HCT116 (cell line): ENCODE measurements at regions not wholly inside any gene's neighbourhood (a gene's known extent, or its start where the extent isn't known, plus 50 kb on each side); places are given as distances from the start of the nearest gene placed in this dataset.

Experiments used
- ATAC-seq: fragments of 200-7000 bp; cut with Tn5 transposase; 2 replicates; pipeline ENCODE4 v1.9.1; 2020; ENCODE audit warnings: mild to moderate bottlenecking, moderate library complexity
- BruUV-seq: library from RNA; stranded (reverse); fragments of 400-500 nt; replicated peaks from 2 replicates; lab custom pipeline; 2021; lab: Mats Ljungman, UMichigan
- CTCF ChIA-PET: fragments of 300-600 bp; sonication (Branson Sonifier 250); formaldehyde crosslinking; loops from one replicate; lab custom pipeline; 2021; ENCODE audit warnings: antibody characterized with exemption; lab: Charles Lee
- POLR2A ChIA-PET: fragments of 300-600, 350-600 bp; sonication (Branson Sonifier 250); formaldehyde crosslinking; loops from one replicate; lab custom pipeline; 2021; ENCODE audit warnings: antibody characterized with exemption; lab: Charles Lee
- RAD21 ChIA-PET, 2 experiments: fragments of 300-600 bp; sonication (Branson Sonifier 250); formaldehyde crosslinking; loops; one replicate each; lab custom pipeline; 2023; ENCODE audit warnings: low total read pairs in 2 of 2; ENCODE audit not compliant: uncharacterized antibody in 2 of 2, unreplicated experiment in 2 of 2, low non-redundant PET in 1 of 2; lab: Charles Lee
- DNase-seq: peaks from one replicate; pipeline ENCODE4 v3.0.0-alpha.2; 2010; ENCODE audit warnings: low read depth, low spot score
- H2AFZ ChIP-seq: fragments of 200-600 bp; shearing (Covaris generic), sonication (generic); 2 replicates; pipeline ENCODE4 v1.6.1; 2017; ENCODE audit warnings: low read depth, mixed run types, mixed read lengths, antibody characterized with exemption, low read length; ENCODE audit not compliant: poor library complexity, severe bottlenecking
- H3K27ac ChIP-seq: 2 replicates; pipeline ENCODE4 v1.5.1; 2012; ENCODE audit warnings: low read depth, low read length
- H3K27me3 ChIP-seq: fragments of 200-600 bp; sonication (generic); 2 replicates; pipeline ENCODE4 v1.6.1; 2016; ENCODE audit warnings: mixed run types, low read length, mixed read lengths; ENCODE audit not compliant: insufficient read depth
- H3K36me3 ChIP-seq, 2 experiments: fragments of 200-500 bp in 1 of 2; fragments of 200-600 bp in 1 of 2; sonication (Bioruptor generic) in 1 of 2; sonication (generic) in 1 of 2; 2 replicates each; pipeline versions ENCODE4 v1.5.1 to v1.6.1; 2014 to 2016; ENCODE audit warnings: low read length in 2 of 2, inconsistent platforms in 1 of 2, mixed read lengths in 1 of 2, mixed run types in 1 of 2; ENCODE audit not compliant: insufficient read depth in 2 of 2, control insufficient read depth in 1 of 2
- H3K4me1 ChIP-seq, 2 experiments: fragments of 200-600 bp in 1 of 2; sonication (generic) in 1 of 2; 2 replicates each; pipeline versions ENCODE4 v1.5.1 to v1.6.1; 2012 to 2017; ENCODE audit warnings: low read length in 2 of 2, inconsistent platforms in 1 of 2, mild to moderate bottlenecking in 1 of 2, mixed read lengths in 1 of 2, mixed run types in 1 of 2, moderate library complexity in 1 of 2; ENCODE audit not compliant: insufficient read depth in 2 of 2, control insufficient read depth in 1 of 2
- H3K4me2 ChIP-seq: fragments of 200-600 bp; sonication (generic); 2 replicates; pipeline ENCODE4 v1.6.1; 2017; ENCODE audit warnings: mixed run types, low read length, mixed read lengths
- H3K4me3 ChIP-seq, 2 experiments: fragments of 200-600 bp in 1 of 2; sonication (generic) in 1 of 2; replicated peaks in 1 of 2; 2 replicates each; pipeline ENCODE4 v1.5.1; 2011 to 2016; ENCODE audit warnings: low read length in 2 of 2, control low read depth in 1 of 2, low read depth in 1 of 2, mild to moderate bottlenecking in 1 of 2, mixed read lengths in 1 of 2, mixed run types in 1 of 2
- H3K79me2 ChIP-seq: fragments of 200-600 bp; sonication (generic); 2 replicates; pipeline ENCODE4 v1.6.1; 2017; ENCODE audit warnings: mild to moderate bottlenecking, mixed run types, low read length, moderate library complexity, mixed read lengths; ENCODE audit not compliant: insufficient read depth
- H3K9ac ChIP-seq: fragments of 200-600 bp; sonication (generic); 2 replicates; pipeline ENCODE4 v1.6.1; 2016; ENCODE audit warnings: low read length, mixed read lengths
- H3K9me2 ChIP-seq: fragments of 200-600 bp; sonication (generic), shearing (Covaris generic); 2 replicates; pipeline ENCODE4 v1.6.1; 2017; ENCODE audit warnings: mixed run types, mild to moderate bottlenecking, moderate library complexity; ENCODE audit not compliant: insufficient read depth
- H3K9me3 ChIP-seq, 2 experiments: fragments of 200-500 bp in 1 of 2; fragments of 200-600 bp in 1 of 2; sonication (Bioruptor generic) in 1 of 2; sonication (generic) in 1 of 2; 2 replicates each; pipeline ENCODE4 v1.6.1; 2014 to 2017; ENCODE audit warnings: low read length in 2 of 2, mixed read lengths in 2 of 2, inconsistent platforms in 1 of 2, low read depth in 1 of 2, mild to moderate bottlenecking in 1 of 2, mixed run types in 1 of 2, moderate library complexity in 1 of 2; ENCODE audit not compliant: control insufficient read depth in 1 of 2, insufficient read depth in 1 of 2
- H4K20me1 ChIP-seq: fragments of 200-600 bp; sonication (generic), shearing (Covaris generic); 2 replicates; pipeline ENCODE4 v1.6.1; 2017; ENCODE audit warnings: mixed run types, mild to moderate bottlenecking, moderate library complexity; ENCODE audit not compliant: insufficient read depth
- CBX3 ChIP-seq: IDR thresholded peaks from 2 replicates; pipeline ENCODE4 v1.6.1; 2012; ENCODE audit warnings: low read depth
- REST ChIP-seq: IDR thresholded peaks from 2 replicates; pipeline ENCODE4 v1.6.1; 2012; ENCODE audit warnings: low read depth
- SP1 ChIP-seq: IDR thresholded peaks from 2 replicates; pipeline ENCODE4 v1.6.1; 2012; ENCODE audit warnings: low read depth
- YY1 ChIP-seq: IDR thresholded peaks from 2 replicates; pipeline ENCODE4 v1.6.1; 2011; ENCODE audit warnings: low read length, low read depth, moderate library complexity, mild to moderate bottlenecking; ENCODE audit not compliant: insufficient replicate concordance; ENCODE audit errors: extremely low read depth
- intact Hi-C: fragments of 100-400 bp; cut with micrococcal nuclease; formaldehyde crosslinking; loops from 2 replicates; pipeline ENCODE4 v1.10.0; 2022

GRCh38 chr4:164621886-164622521 is 131.9 kb upstream of the SMIM31 start:
- Histone ChIP-seq H3K4me2 (no peak overlapping the region), H2AFZ (no peak overlapping the region), H3K27me3 (no peaks in the 10 kb centered on the region), H4K20me1 (no peaks in the 10 kb centered on the region), H3K27ac (no peak overlapping the region), H3K9me3 (no peaks in the 10 kb centered on the region), H3K36me3 (no peaks in the 10 kb centered on the region), H3K9ac (no peak overlapping the region), H3K79me2 (no peaks in the 10 kb centered on the region), H3K4me3 (no peak overlapping the region)
- BruUV-seq: no TSS peak
- ChIA-PET CTCF (no interaction called here), RAD21 (no interaction called here), POLR2A (no interaction called here)
- intact Hi-C loops: no loop called here
- DNase-seq (no peak), ATAC-seq (no peak)
- no peak for TF ChIP-seq YY1
- TF ChIP-seq SP1: no peak
- no peak for TF ChIP-seq REST
- TF ChIP-seq, all 23 proteins: peak for 0
- no peaks in the 10 kb centered on the region for H3K9me2 ChIP-seq
- H3K4me1 ChIP-seq: no peaks in the 10 kb centered on the region

DNA sequence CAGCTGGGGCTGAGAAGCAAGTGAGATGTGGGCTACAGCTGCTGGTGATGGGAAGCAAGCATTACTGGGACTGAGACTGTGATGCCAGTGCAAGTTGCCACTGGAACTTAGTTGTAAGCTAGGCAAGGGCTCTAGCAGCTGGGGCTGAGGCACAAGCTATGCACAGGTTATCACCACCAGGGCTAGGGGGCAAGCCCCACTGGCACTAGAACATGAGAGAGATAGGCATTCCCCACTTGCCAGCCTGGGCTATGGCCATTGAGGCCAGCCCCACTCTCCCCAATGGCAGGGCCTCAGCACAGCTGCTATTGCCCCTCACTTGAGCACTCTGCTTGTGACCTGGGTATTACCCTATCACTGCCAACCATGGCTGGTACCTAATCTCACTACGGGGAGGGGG is 130.8 kb upstream of the SMIM31 start:
- no peaks in the 10 kb centered on the region for H4K20me1 ChIP-seq
- ChIA-PET POLR2A (no interaction called here), CTCF (no interaction called here), RAD21 (no interaction called here)
- H3K27ac ChIP-seq: no peak overlapping the region
- H3K27me3 ChIP-seq: no peaks in the 10 kb centered on the region
- H3K9me3 ChIP-seq: no peaks in the 10 kb centered on the region
- no peaks in the 10 kb centered on the region for H3K79me2 ChIP-seq
- H3K36me3 ChIP-seq: no peaks in the 10 kb centered on the region
- BruUV-seq: no TSS peak
- no peak for TF ChIP-seq CBX3
- TF ChIP-seq, all 23 proteins: peak for 0
- Histone ChIP-seq H3K4me1 (no peaks in the 10 kb centered on the region), H3K4me2 (no peak overlapping the region), H3K9ac (no peak overlapping the region), H3K4me3 (no peak overlapping the region), H3K9me2 (no peaks in the 10 kb centered on the region), H2AFZ (no peak overlapping the region)
- intact Hi-C loops: no loop called here
- DNase-seq: no peak
- ATAC-seq: no peak
